GM21381 (cell line): ENCODE measurements at regions not wholly inside any gene's neighbourhood (a gene's known extent, or its start where the extent isn't known, plus 50 kb on each side); places are given as distances from the start of the nearest gene placed in this dataset.

Source experiments
- ATAC-seq: cut with Tn5 transposase; IDR thresholded peaks from one replicate; pipeline ENCODE4 v1.9.1; 2021; ENCODE audit warnings: mild to moderate bottlenecking, moderate library complexity; ENCODE audit not compliant: unreplicated experiment

DNA sequence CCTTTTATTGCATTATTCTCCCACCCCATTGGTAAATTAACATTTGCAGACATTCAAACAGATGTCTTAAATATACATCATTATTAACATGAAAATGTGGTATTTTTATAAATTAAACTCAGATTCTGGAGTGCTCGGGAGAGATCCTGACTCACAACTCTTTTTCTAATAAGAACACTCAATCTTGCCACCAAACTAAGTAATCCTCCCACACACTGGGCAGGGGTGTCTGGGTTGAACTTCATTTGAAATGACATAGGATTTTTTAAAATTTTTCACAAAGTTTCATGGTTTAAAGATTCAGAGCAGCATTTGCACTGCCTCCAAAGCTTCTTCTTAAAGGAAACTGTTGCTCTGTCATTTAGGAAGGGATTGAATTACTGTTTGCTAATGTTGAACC is 754.3 kb downstream of the MECOM start:
- ATAC-seq = no peak

- ATAC-seq = no peak
These were observed 768.1 kb downstream of the MECOM start for GRCh38 chr3:168895419-168895818.

GRCh38 chr3:168894214-168894613 is 769.3 kb downstream of the MECOM start:
- no peak for ATAC-seq

DNA sequence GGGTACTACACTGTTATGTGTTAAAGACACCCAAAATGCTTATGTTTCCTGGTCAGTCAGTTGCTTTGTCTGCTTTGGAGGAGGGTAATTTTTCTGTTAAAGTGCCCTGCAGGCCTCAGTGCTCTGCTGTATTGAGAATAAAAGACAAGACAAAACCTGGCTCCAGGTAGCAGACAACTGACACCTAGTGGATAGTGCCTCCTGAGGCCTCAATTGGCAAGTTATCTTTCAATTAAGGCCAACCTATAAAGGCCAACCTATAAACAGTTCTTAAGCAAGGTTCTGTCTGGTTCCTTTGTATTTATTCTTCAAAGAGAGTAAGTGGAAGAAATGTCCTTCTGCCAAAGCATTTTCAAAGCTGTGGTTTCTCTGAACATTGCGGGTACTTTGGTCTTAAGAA is 773.8 kb downstream of the MECOM start:
- no peak for ATAC-seq

DNA sequence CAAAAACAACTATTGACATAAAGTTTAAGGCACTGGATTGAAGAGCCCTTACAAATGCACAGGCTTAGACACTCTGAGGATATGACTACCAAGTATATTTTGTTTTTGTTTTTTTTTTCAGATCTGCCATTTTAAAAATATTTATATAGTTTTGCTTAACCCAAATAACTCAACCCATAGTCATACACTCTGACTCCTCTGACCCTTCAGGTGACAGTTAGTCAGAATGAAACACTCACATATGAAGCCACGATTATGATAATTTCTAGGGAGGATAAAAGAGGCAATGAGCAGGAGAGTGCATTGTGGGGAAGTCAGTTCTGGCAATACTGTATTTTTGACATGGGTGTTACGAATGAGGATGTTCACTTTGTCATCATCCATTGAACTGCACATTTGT is 774.7 kb downstream of the MECOM start:
- ATAC-seq = no peak

DNA sequence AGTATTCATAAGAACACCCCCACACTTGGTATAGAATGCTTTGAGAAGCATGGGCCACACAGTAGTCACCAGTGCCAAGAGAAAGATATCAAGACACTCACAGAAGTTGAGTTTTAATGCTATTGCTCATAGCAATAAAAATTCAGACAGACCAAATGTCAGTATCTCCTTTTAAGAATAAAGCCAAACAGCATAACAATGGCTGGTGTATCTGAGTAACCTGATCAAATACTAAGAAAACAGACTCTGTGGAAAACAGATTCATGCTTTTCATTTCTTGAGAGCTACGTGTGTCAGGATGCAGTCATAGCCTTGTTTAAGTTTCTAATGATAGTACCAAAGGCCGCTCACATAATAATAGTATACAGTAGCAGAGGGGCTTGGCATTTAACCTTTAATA is 778.5 kb downstream of the MECOM start:
- no peak for ATAC-seq

DNA sequence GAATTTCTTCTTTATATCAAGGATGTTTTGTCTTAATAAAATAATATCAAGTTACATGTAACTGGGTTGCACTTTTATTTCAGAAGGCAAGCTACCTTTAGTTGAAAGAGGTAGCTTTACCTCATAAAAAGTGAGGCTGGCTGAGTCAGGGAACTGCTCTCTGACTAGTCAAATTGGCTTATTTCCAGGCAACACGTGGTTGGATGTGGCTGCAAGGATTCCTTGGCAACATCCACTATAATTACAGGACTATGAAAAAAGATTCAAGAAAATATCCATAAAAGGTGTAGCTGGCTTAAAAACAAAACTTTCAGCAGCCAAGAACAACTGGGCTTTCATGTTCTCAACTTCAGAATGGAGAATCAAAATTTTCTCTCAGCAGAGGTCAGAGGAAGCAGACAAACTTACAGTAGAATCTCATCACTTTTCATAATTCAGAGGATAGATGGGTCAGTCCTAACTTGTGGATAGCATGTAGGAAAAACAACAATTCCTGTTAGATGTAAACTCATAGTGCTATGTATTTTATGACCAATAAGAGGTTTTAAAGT is 779.1 kb downstream of the MECOM start:
- no peak for ATAC-seq

- ATAC-seq = no peak
These were observed 780.4 kb downstream of the MECOM start for GRCh38 chr3:168883145-168883544.

DNA sequence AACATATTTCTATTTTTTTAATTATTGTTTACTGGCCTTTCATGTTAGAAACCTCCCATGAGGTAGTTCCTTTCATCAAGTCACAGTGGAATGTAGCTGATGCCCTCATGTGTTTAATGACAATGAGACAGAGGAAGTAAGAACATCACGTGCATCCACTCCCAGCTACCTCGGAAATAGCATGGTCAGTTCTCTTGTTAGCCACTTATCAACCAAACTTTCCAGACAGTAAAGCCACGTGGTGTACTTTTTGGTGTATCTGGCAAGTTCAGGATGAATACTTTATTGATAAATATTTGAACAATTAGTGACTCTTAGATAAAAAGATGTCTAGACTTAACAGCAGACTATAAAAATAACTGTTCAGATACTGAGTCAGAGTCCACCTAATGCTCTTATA is 781.7 kb downstream of the MECOM start:
- no peak for ATAC-seq

GRCh38 chr3:168878655-168879054 is 782.9 kb upstream of the GOLIM4 start:
- no peak for ATAC-seq

GRCh38 chr3:168877899-168878298 is 782.2 kb upstream of the GOLIM4 start:
- no peak for ATAC-seq

DNA sequence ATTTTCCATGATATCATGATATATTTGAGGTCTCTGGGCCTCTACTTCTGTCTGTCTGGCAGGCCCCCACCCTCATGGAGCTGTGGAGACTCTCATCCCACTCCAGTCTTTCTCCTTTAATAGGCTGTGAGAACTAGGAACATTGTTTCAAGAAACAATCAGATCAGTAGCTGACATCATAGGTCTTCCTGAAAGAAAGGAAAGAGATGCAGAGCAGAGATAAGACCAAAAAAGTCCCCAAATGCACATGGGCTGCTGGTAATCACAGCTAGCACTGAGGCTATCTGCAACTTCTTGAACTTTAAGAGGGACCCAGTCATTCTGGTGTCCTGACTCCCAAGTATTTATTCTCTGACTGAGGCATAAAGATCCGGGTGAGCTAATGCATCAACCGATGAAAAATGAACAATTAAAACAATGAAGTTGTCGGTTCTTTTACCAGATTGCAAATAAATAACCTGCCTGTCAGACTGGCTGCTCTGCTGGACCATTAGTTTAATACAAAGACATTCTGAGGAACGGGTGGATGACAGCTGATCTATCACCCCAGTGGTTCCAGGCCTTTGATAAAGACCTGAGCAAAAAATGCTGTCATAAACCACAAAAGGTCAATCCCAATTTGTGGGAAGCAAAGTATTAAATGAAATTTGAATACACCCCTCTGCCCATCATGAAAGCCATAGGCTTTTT is 780.8 kb upstream of the GOLIM4 start:
- ATAC-seq = no peak

DNA sequence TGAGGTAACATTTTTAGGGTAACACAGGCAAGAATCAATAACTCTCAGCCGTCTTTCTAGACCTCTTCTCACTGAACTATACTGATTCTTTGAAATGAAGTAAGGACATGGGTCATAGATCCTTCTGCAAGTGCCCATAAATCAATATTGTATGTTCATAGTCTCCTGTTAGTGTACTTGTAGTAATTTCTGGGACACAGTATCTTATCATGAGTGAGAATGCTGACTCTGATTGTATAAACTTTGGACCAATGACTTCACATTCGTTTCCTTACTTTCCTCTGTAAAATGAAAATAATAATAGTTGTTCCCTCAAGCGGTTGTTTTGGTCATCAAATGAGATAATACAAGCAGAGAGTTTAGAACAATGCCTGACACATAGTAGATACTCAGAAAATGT is 777.1 kb upstream of the GOLIM4 start:
- no peak for ATAC-seq

DNA sequence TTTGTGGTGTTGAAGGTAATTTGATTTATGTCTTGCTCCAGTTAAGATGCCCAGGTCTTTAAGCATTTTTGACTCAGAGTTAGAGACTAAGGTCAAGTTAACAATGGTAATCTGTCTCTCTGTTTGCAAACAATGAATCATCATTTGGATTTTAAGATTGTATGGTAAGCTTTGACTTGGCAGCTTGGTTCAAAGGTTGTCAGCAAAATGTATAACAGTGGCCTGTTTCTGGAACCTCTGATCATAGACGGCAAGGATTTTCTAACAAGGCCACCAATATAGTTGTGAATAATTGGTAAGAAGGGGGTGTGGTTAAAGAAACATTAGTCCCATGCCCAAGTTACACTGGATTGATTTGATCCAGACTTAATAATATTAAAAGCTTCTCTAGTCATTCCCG is 775.2 kb upstream of the GOLIM4 start:
- no peak for ATAC-seq

DNA sequence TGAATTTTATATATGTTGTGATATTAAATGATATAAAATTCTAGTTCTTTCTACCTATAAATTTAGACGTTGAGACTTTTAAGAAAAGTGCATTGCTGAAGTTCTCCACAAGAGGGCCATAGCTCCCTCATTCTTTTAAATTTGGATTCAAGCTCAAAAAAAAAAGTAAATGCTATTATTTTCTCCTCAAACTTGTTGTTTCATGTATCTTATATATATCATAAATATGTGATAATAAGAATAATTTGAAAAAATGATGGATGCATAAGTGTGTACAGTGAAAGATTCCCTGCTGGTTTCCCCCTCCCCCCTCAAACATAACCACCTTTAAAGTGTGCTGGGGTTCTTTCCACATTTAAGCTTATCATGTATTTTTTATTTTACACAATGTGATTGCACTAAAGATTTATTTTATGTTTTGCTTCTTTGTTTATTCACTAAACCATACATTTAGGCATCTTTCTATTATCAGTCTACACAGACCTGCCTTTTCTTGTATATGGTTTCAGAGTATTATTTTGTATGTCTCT is 769.4 kb upstream of the GOLIM4 start:
- no peak for ATAC-seq

- no peak for ATAC-seq
These were observed 768.6 kb upstream of the GOLIM4 start for GRCh38 chr3:168864107-168865021.

GRCh38 chr3:168863561-168863960 is 767.8 kb upstream of the GOLIM4 start:
- ATAC-seq = no peak

GRCh38 chr3:168862466-168862865 is 766.7 kb upstream of the GOLIM4 start:
- no peak for ATAC-seq

- no peak for ATAC-seq
These were observed 764.9 kb upstream of the GOLIM4 start for GRCh38 chr3:168860592-168860991.

- no peak for ATAC-seq
These were observed 764.3 kb upstream of the GOLIM4 start for GRCh38 chr3:168860028-168860427.

DNA sequence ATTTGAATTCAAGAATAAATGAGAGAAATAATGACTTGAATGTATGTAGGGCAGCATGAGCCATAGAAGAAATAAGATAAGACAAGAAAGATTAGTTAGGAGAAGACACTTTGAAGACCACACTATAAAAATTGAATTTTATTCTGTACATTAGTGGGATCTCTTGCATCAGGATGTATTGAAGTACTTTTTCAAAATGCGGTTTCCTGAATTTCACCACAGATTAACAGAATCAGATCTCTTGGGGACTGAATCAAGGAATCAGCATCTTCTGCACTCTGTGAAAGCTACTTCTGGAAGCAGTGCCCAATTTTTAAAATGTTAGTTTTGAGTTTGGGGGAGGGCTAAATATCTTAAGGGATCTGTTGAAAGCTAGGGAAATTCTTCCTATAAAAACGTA is 763.9 kb upstream of the GOLIM4 start:
- no peak for ATAC-seq

- no peak for ATAC-seq
These were observed 763.4 kb upstream of the GOLIM4 start for GRCh38 chr3:168859143-168859542.
